SK-N-MC (cell line): ENCODE measurements at regions not wholly inside any gene's neighbourhood (a gene's known extent, or its start where the extent isn't known, plus 50 kb on each side); places are given as distances from the start of the nearest gene placed in this dataset.

Experiments used
- DNase-seq: peaks from one replicate; pipeline ENCODE4 v3.0.0-alpha.2; 2011; ENCODE audit warnings: low read depth, low spot score
- H3K27ac ChIP-seq: fragments of 200-600 bp; sonication (generic); 2 replicates; pipeline ENCODE4 v1.5.1; 2016; ENCODE audit warnings: mixed run types
- H3K36me3 ChIP-seq: fragments of 200-600 bp; sonication (generic); 2 replicates; pipeline ENCODE4 v1.6.1; 2017; ENCODE audit warnings: antibody characterized with exemption, low read length, mixed read lengths; ENCODE audit not compliant: insufficient read depth
- H3K4me3 ChIP-seq: fragments of 200-600 bp; sonication (generic); 2 replicates; pipeline ENCODE4 v1.5.1; 2016
- H3K9ac ChIP-seq: fragments of 200-600 bp; sonication (generic); 2 replicates; pipeline ENCODE4 v1.8.0; 2017; ENCODE audit warnings: mixed run types, mixed read lengths; ENCODE audit not compliant: insufficient read length
- H3K9me3 ChIP-seq: fragments of 200-600 bp; sonication (generic); 2 replicates; pipeline ENCODE4 v1.6.1; 2017; ENCODE audit warnings: low read depth, mild to moderate bottlenecking, antibody characterized with exemption, low read length, moderate library complexity, mixed read lengths
- EZH2 ChIP-seq: fragments of 200-600 bp; sonication (generic); IDR thresholded peaks from one replicate; pipeline ENCODE4 v1.6.1; 2017; ENCODE audit warnings: antibody characterized with exemption
- FOXP2 ChIP-seq: optimal IDR thresholded peaks from 2 replicates; pipeline ENCODE3; 2011; ENCODE audit warnings: mild to moderate bottlenecking, moderate library complexity; ENCODE audit not compliant: insufficient read depth; ENCODE audit errors: extremely low read length, control extremely low read depth
- POLR2AphosphoS5 ChIP-seq: IDR thresholded peaks from 2 replicates; pipeline ENCODE4 v1.6.1; 2012; ENCODE audit warnings: mild to moderate bottlenecking, low read depth, low read length, borderline replicate concordance

DNA sequence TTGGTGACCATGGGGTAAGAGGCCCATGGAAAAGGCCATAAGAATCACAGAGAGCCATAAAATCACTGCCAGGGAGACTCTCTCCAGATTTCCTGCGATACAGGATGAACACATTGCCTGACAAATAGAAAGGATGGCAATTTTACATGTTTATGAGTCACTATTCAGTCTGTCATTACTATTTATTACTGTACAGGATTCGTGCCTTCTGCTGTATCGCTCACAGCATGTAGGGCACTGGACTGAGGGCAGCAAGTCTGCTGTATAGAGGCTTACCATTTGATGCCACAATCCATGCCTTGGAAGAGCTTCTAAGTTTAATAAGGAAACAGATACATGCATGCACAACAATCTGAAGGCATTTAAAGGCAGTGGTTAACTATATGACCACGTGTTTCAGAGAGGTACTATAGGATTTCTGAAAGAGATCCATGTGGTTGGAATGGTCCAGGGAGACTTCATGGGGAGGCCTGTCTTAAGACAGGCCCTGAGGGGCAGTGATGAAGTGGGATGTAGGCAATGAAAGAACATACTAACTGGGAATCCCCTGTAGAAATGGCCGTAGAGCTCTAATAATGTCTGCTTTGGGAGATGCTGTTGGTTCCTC, 702.4 kb upstream of the RAB6C start:
- H3K4me3 ChIP-seq, result no peak overlapping the region
- TF ChIP-seq FOXP2, result no peak
- TF ChIP-seq POLR2AphosphoS5, result no peak
- no peak for TF ChIP-seq EZH2
- no peaks in the 10 kb centered on the region for H3K36me3 ChIP-seq
- no peaks in the 10 kb centered on the region for H3K9me3 ChIP-seq
- H3K9ac ChIP-seq, result no peak overlapping the region
- no peak overlapping the region for H3K27ac ChIP-seq
- no peak for DNase-seq

- Histone ChIP-seq H3K27ac (no peak overlapping the region), H3K4me3 (no peak overlapping the region), H3K9ac (no peak overlapping the region), H3K36me3 (no peaks in the 10 kb centered on the region), H3K9me3 (no peaks in the 10 kb centered on the region)
- TF ChIP-seq FOXP2 (no peak), EZH2 (no peak), POLR2AphosphoS5 (no peak)
- DNase-seq, result no peak
Measured at GRCh38 chr2:129277585-129277981, 701.9 kb upstream of the RAB6C start.

GRCh38 chr2:129281791-129282530, 697.5 kb upstream of the RAB6C start:
- Histone ChIP-seq H3K4me3 (no peak overlapping the region), H3K9me3 (no peaks in the 10 kb centered on the region), H3K36me3 (no peaks in the 10 kb centered on the region), H3K9ac (no peak overlapping the region), H3K27ac (no peak overlapping the region)
- no peak for DNase-seq
- TF ChIP-seq EZH2 (no peak), FOXP2 (no peak), POLR2AphosphoS5 (no peak)

DNA sequence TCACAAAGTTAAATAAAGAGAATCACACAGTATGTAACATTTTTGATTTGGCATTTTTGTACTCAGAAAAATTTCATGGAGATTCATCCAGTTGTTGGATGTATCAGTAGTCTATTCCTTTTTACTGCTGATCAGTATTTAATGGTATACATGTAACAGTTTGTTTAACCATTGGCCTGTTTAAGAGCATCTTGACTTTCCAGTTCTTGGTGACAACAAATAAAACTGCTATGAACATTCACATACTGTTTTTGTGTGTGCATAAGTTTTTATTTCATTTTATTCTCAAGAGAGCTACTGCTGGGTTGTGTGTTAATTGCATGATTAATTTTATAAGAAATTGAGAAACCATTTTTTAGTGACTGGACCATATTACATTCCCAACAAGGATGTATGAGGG, 694.5 kb upstream of the RAB6C start:
- Histone ChIP-seq H3K9me3 (no peaks in the 10 kb centered on the region), H3K9ac (no peak overlapping the region), H3K27ac (no peak overlapping the region), H3K36me3 (no peaks in the 10 kb centered on the region), H3K4me3 (no peak overlapping the region)
- DNase-seq, result no peak
- no peak for TF ChIP-seq FOXP2
- no peak for TF ChIP-seq EZH2
- no peak for TF ChIP-seq POLR2AphosphoS5

GRCh38 chr2:129293326-129293725, 686.1 kb upstream of the RAB6C start:
- DNase-seq, result no peak
- Histone ChIP-seq H3K9me3 (no peaks in the 10 kb centered on the region), H3K36me3 (no peaks in the 10 kb centered on the region), H3K9ac (no peak overlapping the region), H3K4me3 (no peak overlapping the region), H3K27ac (no peak overlapping the region)
- no peak for TF ChIP-seq EZH2
- no peak for TF ChIP-seq FOXP2
- no peak for TF ChIP-seq POLR2AphosphoS5

- DNase-seq, result no peak
- Histone ChIP-seq H3K9ac (no peak overlapping the region), H3K9me3 (no peaks in the 10 kb centered on the region), H3K4me3 (no peak overlapping the region), H3K36me3 (no peaks in the 10 kb centered on the region), H3K27ac (no peak overlapping the region)
- TF ChIP-seq EZH2 (no peak), POLR2AphosphoS5 (no peak), FOXP2 (no peak)
Measured at GRCh38 chr2:129296396-129296795, 683.1 kb upstream of the RAB6C start.

GRCh38 chr2:129296806-129297205, 682.7 kb upstream of the RAB6C start:
- Histone ChIP-seq H3K4me3 (no peak overlapping the region), H3K9ac (no peak overlapping the region), H3K27ac (no peak overlapping the region), H3K36me3 (no peaks in the 10 kb centered on the region), H3K9me3 (no peaks in the 10 kb centered on the region)
- TF ChIP-seq EZH2 (no peak), POLR2AphosphoS5 (no peak)
- no peak for DNase-seq

DNA sequence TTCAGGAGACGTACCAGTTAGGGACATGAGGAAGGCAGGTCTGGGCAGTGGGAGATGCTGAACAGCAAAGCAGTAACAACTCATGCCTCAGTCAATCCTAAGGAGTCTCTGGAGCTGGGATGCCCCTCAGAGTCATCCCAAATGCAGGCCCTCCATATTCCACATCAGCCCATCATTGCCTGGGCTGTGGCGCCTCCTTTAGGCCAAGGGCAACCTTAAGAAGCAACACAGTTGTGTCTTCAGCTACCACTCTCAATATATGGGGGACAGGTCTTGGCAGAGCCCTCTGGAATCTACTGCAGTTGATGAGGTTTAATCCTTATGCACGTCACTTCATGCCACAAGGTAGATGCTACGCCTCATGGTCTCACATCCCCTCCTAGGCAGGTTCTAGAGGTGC, 682.0 kb upstream of the RAB6C start:
- no peak for TF ChIP-seq EZH2
- TF ChIP-seq FOXP2, result no peak
- DNase-seq, result no peak
- H3K9me3 ChIP-seq, result no peaks in the 10 kb centered on the region
- no peak overlapping the region for H3K9ac ChIP-seq
- no peak overlapping the region for H3K27ac ChIP-seq
- no peaks in the 10 kb centered on the region for H3K36me3 ChIP-seq
- H3K4me3 ChIP-seq, result no peak overlapping the region

DNA sequence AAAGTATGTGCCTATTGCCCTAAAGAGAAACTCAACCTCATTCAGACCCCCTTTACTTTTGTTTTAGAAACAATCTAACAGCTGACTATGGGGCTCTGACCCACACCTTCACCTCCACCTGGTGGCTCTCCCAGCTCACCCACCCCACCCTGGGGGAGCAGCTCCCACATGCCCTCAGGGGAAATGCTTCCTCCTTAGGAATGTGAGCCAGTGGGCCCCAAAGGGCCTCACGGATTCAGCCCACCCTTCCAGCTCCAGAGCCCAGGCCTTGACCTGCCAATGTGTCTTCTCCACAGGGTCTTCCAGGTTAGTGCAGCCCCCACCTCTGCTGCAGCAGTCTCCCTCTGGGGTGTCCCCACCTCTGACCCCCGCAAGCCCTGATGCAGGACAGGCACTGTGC, 680.1 kb upstream of the RAB6C start:
- TF ChIP-seq POLR2AphosphoS5 (no peak), EZH2 (no peak), FOXP2 (no peak)
- no peak overlapping the region for H3K9ac ChIP-seq
- no peak for DNase-seq

More for the DNA sequence above, 680.1 kb upstream of the RAB6C start:
- Histone ChIP-seq H3K4me3 (no peak overlapping the region), H3K27ac (no peak overlapping the region), H3K36me3 (no peaks in the 10 kb centered on the region), H3K9me3 (no peaks in the 10 kb centered on the region)
